Inflammatory macrophage treated with lipopolysaccharide for 1 hour (primary cell): ENCODE measurements at regions not wholly inside any gene's neighbourhood (a gene's known extent, or its start where the extent isn't known, plus 50 kb on each side); places are given as distances from the start of the nearest gene placed in this dataset.

Experiments
- DNase-seq, 2 donors: peaks; one replicate each; pipeline ENCODE4 v3.0.0-alpha.2; 2020 to 2022

GRCh38 chr1:227449741-227450441 is 113.5 kb upstream of the ZNF678 start:
- DNase-seq, result peak in 1 of 2 donors; percentile 15

GRCh38 chr1:227449051-227449450 is 114.3 kb upstream of the ZNF678 start:
- peak; percentile 26 to 37 for DNase-seq

DNA sequence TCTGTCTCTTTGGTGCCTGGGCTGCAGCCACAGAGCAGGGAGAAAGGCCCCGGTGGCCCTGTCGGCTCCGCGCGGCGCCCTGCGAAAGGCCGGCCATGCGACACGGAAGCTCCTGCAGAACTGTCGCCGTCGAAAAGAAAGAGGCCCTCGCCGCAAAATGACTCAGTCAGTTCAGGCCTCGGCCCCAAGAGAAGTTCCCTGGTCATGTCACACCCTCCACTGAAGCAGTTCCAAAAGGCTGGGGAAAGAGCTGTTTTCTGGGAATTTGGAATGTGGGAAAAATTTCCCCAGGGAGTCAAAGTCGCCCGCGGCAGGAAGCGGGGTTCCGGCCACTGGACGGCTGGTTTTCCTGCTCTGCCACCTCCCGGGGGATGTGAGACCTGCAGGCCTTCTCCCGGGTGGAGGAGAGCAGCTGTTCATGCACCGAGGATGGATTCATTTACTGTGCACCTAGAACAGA is 115.8 kb upstream of the ZNF678 start:
- no peak for DNase-seq

GRCh38 chr1:227445746-227446145 is 117.6 kb upstream of the ZNF678 start:
- no peak for DNase-seq

- DNase-seq, result no peak
These were observed 118.2 kb upstream of the ZNF678 start for GRCh38 chr1:227445092-227445674.

DNA sequence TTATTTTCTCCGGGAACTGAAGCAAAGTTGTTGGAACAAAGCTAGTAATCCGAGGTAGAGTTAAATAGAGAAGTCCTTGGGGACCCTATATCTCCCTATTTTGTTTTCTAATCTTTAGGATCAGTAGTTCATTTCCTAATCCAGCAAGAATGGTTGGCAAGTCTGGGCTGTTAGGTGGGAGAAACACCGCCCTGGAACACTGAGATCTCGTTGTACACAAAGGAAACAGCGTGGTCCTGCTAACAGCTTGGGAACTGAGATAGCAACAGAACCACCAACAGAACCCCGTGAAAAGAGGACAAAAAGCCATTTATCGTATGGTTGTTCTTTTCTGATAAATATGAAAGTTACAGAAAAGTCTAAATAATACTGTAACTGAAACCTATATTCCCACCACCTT is 121.9 kb upstream of the CDC42BPA start:
- no peak for DNase-seq

- peak in 1 of 2 donors; percentile 29 for DNase-seq
These were observed 119.3 kb upstream of the CDC42BPA start for GRCh38 chr1:227437495-227438008.

DNA sequence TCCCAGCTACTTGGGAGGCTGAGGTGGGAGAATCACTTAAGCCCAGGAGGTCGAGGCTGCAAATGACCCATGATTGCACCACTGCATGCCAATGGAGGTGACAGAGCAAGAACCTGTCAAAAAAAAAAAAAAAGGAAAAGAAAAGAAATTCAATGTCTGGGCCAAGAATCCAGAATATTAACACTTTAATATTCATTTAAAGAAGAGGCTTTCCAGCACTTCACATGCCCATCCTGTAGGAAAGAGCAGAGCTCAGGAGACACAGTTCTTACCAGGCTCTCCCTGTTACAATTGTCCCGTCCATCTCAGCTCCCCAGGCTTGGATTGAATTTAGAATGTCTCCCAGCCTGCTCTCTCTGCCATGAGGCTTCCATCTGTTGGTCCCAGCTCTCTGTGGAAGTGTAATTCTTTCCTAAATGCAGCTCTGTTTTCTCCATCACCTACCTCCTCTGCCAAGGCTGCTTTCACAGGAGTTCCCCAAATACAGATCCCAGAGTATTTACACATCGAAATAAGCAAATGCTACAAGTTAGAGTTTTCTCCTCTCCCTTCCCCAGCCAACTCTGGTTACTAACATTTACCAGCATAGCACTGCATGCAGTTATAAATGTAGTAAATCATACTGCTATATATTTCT is 116.6 kb upstream of the CDC42BPA start:
- DNase-seq, result no peak

DNA sequence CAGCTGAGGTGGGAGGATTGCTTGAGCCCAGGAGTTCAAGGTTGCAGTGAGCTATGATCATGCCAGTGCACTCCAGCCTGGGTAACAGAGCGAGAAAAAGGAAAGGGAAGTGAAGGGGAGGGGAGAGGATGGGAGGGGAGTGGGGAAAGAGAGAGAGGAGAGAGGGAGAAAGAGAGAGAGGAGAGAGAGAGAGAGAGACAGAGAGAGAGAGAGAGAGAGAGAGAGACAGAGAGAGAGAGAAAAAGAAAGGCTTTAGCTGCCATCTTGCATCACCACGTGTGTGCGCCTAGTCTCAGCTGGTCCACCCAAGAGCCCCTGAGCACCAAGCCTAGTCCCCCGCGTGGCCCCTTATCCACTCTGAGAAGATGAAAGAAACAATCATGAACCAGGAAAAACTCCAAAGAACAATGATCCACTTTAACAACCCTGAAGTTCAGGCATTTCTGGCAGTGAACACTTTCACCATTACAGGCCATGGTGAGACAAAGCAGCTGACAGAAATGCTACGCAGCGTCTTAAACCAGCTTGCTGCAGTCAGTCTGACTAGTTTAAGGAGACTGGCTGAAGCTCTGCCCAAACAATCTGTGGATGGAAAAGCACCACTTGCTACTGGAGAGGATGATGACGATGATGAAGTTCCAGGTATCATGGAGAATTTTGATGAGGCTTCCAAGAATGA is 115.5 kb upstream of the CDC42BPA start:
- DNase-seq, result no peak

DNA sequence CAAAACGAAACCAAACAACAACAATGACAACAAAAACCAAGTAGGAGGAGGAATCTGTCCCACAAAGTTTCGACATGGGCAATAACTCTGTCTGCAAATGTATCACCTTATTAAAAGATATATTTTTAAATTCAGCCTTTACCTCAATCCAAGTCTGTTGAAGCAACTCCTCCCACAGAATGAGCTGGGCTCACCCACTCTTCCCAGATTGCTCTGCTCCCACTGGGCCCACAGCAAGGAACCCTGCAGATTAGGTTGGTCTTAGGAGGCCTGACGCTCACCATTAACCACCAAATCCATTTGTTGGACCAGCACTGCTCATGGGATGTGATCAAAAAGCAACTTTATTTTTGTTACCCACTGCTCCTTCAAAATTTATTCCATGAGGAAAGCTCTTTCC is 114.7 kb upstream of the CDC42BPA start:
- DNase-seq, result no peak

DNA sequence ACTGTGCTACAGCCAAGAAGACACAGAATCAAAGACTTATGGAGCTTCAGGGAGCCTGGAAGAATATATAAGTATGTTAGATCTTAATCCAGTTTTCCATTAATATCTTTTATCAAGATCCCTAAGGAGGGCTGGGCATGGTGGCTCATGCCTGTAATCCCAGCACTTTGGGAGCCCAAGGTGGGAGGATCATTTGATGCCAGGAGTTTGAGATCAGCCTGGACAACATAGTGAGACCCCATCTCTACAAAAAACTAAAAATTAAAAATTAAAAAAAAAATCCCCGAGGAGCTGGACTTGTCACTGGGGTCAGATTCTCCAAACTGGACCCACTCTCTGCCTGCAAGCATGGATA is 113.9 kb upstream of the CDC42BPA start:
- no peak for DNase-seq

DNA sequence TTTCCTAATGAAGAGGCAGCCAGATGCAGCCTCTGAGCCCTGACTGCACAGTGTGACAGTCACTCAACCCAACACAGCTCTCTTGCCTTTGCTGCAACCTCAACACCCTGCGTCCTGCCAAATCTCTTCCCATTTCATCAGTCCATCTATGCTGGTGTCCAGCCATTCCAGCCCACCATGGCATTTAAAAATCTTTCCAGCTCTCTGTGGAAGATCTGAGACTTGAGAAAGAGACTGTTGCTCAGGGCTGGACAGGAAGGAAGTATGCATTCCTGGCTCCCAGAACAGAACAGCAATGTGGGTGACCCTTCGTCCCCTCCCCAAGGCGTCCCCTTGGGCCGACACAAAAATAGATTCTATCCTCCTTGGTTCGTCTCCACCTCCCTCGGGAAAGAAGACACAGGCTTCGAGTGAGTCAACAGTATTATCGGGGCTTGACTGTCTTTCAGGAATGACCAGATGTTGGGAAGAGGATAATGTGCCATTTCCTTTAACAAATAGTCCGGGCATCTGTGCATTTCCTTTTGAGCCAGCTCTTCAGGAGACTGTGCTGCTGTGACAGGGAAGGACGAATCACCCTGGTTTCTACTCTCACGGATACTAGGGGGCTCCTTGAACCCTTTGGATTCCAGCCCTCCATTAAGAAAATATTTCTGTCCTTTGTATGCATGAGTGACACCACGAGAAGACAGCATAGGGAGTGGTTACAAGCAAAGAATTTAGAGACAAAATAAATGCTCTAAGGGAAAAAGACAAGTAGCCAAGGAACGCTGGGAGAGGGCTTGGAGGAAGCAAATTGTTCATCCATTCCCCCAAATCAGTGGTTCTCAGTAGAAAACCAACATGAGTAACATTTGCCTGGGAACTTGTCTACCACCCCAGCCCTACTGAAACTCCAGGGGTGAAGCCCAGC is 111.4 kb upstream of the CDC42BPA start:
- DNase-seq, result no peak

DNA sequence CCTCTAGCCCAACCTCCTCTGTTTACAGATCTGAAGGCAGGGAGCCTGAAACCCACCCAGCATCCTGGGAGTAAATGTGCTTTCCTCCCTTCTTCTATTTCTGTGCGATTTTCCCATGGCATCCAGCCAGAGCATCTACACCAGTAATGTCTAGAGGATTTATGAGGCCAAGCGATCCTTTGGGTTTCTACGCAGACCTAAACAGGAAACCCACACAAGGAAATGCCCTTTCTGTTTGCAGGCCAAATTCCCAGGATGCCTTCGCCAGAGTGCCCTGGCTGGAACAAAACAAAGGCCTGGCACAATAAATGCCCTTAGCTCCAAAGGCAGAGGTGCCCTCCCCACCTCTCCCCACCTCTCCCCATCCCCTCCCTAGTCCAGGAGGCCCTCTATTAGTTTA is 110.5 kb upstream of the CDC42BPA start:
- no peak for DNase-seq

- no peak for DNase-seq
These were observed 109.1 kb upstream of the CDC42BPA start for GRCh38 chr1:227427411-227427810.

DNA sequence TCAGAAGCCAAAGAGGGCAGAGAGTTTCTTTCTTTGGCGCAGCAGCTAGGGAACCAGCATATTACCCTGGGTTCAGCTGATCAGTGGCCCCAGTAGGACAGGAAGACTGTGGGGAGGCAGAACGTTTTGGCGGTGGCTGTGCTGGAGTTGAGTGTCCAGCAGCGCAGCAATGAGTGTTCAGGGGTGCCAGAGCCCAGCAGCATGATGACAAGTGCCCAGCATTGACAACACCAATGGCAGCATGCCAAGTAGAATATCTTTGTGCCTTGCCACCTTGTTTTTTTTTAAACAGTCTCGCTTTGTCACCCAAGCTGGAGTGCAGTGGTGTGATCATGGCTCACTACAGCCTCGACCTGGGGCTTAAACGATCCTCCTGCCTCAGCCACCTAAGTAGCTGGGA is 106.7 kb upstream of the CDC42BPA start:
- no peak for DNase-seq

GRCh38 chr1:227424159-227424680 is 105.9 kb upstream of the CDC42BPA start:
- no peak for DNase-seq

DNA sequence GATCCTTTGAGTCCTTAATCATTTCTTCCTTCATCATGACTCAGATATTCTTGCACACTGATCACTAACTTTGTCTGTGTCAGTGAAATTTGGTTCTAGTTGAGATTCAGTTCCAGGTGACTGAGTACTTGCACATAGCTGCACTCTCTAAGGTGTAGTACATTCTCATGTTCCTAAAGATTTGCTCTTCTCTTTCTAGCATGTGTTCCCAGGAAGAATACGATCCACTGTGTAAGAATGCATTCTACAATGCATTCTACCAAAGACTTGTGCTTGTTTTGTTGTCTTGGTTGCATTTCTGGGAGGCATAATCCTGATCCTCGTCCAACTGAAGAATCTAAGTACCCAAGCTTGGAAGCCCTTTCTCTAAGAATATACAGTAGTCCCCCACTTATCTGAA is 104.3 kb upstream of the CDC42BPA start:
- no peak for DNase-seq

GRCh38 chr1:227420147-227420546 is 101.9 kb upstream of the CDC42BPA start:
- no peak for DNase-seq

DNA sequence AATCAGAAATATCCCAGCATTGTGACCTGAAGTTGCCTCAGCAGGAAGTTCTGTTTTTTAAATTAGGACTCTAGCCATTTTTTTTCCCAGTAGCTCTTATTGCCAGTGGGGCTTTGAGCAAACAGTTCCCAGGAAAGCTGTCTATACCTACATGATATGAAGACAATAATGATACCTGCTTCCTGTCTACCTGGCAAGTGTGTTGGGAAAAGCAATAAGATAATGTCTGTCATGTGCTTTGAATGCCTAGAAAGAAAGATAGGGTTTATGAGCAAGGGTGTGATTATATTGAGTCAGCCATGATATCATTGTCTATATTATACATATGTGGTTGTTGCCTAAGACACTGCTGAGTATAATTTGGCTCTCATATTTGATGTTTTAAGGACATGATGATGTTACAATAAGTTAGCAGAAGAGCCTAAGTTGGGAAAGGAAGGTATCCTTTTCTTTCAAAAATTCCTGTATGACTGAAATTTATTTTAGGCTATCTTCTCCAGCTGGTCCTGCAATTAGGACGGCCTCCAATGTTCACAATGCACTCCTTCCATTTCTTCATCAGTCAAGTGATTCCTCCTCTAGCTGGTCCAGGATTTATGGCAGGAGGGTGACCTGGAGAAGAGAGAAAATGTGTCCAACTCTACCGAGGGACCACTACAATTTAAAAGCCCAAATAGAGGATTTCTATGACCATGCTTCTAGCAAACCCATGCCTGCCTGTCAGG is 99.6 kb upstream of the CDC42BPA start:
- no peak for DNase-seq

GRCh38 chr1:227416156-227416830 is 98.0 kb upstream of the CDC42BPA start:
- DNase-seq, result no peak
